ENCODE measurements at regions not wholly inside any gene's neighbourhood (a gene's known extent, or its start where the extent isn't known, plus 50 kb on each side); places are given as distances from the start of the nearest gene placed in this dataset.

- no peaks in the 10 kb centered on the region for H3K27me3 ChIP-seq (replicated peaks in 1 of 4; ENCODE audit: control insufficient read depth in 3 of 4, extremely low read depth in 1 of 4, insufficient read depth in 3 of 4, low read length in 3 of 4)
- FAIRE-seq: no peak
- 79% methylated on average over 2 of the region's 2 CpGs; no CpG with 5 or more reads in 1 of the 2 experiments for WGBS, 2 experiments (ENCODE audit: extremely low coverage in 1 of 2, insufficient coverage in 1 of 2, insufficient read length in 1 of 2, insufficient replicate concordance in 2 of 2, low coverage in 1 of 2, low lambda C conversion rate in 2 of 2, missing lambda C conversion rate in 1 of 2)
- TF ChIP-seq SIN3A (conservative IDR thresholded peaks at IDR 0.05 in 1 of 2, IDR thresholded peaks at IDR 0.05 in 1 of 2; ENCODE audit: low read depth in 1 of 2, low read length in 2 of 2): no peak
- no peak for TF ChIP-seq CBX8 (IDR thresholded peaks at IDR 0.05; ENCODE audit: borderline replicate concordance, low read depth, low read length)
- no peak for TF ChIP-seq SAP30 (IDR thresholded peaks at IDR 0.05; ENCODE audit: insufficient read depth, insufficient replicate concordance, low read length)
- TF ChIP-seq SUZ12 (IDR thresholded peaks at IDR 0.05; ENCODE audit: low read length): no peak
- TF ChIP-seq ASH2L (IDR thresholded peaks at IDR 0.05; ENCODE audit: low read length): no peak
- TF ChIP-seq TEAD4 (IDR thresholded peaks at IDR 0.05; ENCODE audit: low read depth, low read length): no peak
- no peak for TF ChIP-seq POU5F1 (IDR thresholded peaks at IDR 0.05; ENCODE audit: low read depth, low read length)
- TF ChIP-seq CEBPB (IDR thresholded peaks at IDR 0.05; ENCODE audit: low read depth, low read length): no peak
- no peak for TF ChIP-seq GTF2F1 (IDR thresholded peaks at IDR 0.05; ENCODE audit: borderline replicate concordance, low read depth, low read length)
- TF ChIP-seq E2F6 (IDR thresholded peaks at IDR 0.05): no peak
- TF ChIP-seq RNF2 (IDR thresholded peaks at IDR 0.05; ENCODE audit: borderline replicate concordance, low read depth, low read length, missing control alignments, poor library complexity, severe bottlenecking): no peak
- no peak for TF ChIP-seq CTBP2 (IDR thresholded peaks at IDR 0.05; ENCODE audit: borderline replicate concordance, insufficient read depth, insufficient read length, low read length)
These were observed 94.7 kb upstream of the PWP1 start for GRCh38 chr12:107590814-107591375.

More at GRCh38 chr12:107590814-107591375, 94.7 kb upstream of the PWP1 start:
- Histone ChIP-seq H4K91ac (replicated peaks; ENCODE audit: insufficient read length, low read length) (no peak overlapping the region), H3K4me3 (ENCODE audit: extremely low read depth in 1 of 4, insufficient read depth in 2 of 4, low read depth in 3 of 4, low read length in 4 of 4) (no peak overlapping the region), H2BK15ac (ENCODE audit: low read length) (no peak overlapping the region), H4K8ac (ENCODE audit: extremely low read depth, insufficient read depth, low read length) (no peak overlapping the region), H2BK20ac (ENCODE audit: low read length) (no peak overlapping the region), H3K4ac (replicated peaks; ENCODE audit: insufficient read length, low read depth, low read length) (no peak overlapping the region), H3K79me1 (ENCODE audit: low read depth, low read length) (no peaks in the 10 kb centered on the region), H4K5ac (ENCODE audit: insufficient read length, low read depth, low read length) (no peak overlapping the region), H2BK12ac (ENCODE audit: low read depth, low read length) (no peak overlapping the region), H3K79me2 (ENCODE audit: control insufficient read depth in 1 of 2, insufficient read depth in 2 of 2, low read length in 2 of 2) (no peaks in the 10 kb centered on the region), H3K4me2 (ENCODE audit: insufficient read depth in 1 of 2, low read depth in 2 of 2, low read length in 2 of 2) (no peak overlapping the region), H3K36me3 (ENCODE audit: control insufficient read depth in 2 of 4, insufficient read depth in 4 of 4, low read length in 3 of 4) (no peaks in the 10 kb centered on the region), H3K9ac (replicated peaks in 1 of 4; ENCODE audit: extremely low read depth in 1 of 4, low read depth in 3 of 4, low read length in 3 of 4) (no peak overlapping the region), H3K23ac (ENCODE audit: insufficient read length) (no peak overlapping the region), H3K4me1 (replicated peaks in 1 of 4; ENCODE audit: control insufficient read depth in 3 of 4, insufficient read depth in 4 of 4, low read length in 3 of 4) (peaks cover 0 to 2% (median under 1%) of the 10 kb centered on the region in 4 experiments; a peak in 2 of 7 replicates), H2AK5ac (ENCODE audit: low read depth, low read length) (no peak overlapping the region), H2BK5ac (ENCODE audit: low read depth, low read length) (no peak overlapping the region), H3K18ac (ENCODE audit: extremely low read depth, low read length) (no peak overlapping the region), H3K23me2 (ENCODE audit: low read depth, low read length) (no peaks in the 10 kb centered on the region), H4K20me1 (replicated peaks in 1 of 2; ENCODE audit: control insufficient read depth in 1 of 2, insufficient read depth in 2 of 2, low read length in 2 of 2) (no peaks in the 10 kb centered on the region), H3K56ac (replicated peaks; ENCODE audit: insufficient read length, low read depth, low read length) (no peak overlapping the region), H2BK120ac (replicated peaks; ENCODE audit: low read depth, low read length) (no peak overlapping the region), H3K27ac (ENCODE audit: low read depth, low read length) (no peak overlapping the region), H3K9me3 (ENCODE audit: insufficient read depth in 2 of 2, low read depth in 1 of 2, low read length in 1 of 2) (peaks cover 9 to 10% of the 10 kb centered on the region in 2 experiments; a peak in 3 of 4 replicates), H3K14ac (ENCODE audit: insufficient read length) (no peak overlapping the region), H2AFZ (ENCODE audit: low read length) (no peak overlapping the region)
- ChIA-PET POLR2A (ENCODE audit: partially characterized antibody) (no interaction called here), CTCF (ENCODE audit: partially characterized antibody) (interaction anchor here (0.9 to 1.3 kb wide), 3 partner anchors 9 to 22 kb away, joined by 3 to 5 read pairs (median 3); no protein-coding TSS in a partner anchor)
- DNase-seq (ENCODE audit: low read depth in 1 of 2, low spot score in 2 of 2): no peak

All from H1 (cell line).